ENCODE measurements at regions not wholly inside any gene's neighbourhood (a gene's known extent, or its start where the extent isn't known, plus 50 kb on each side); places are given as distances from the start of the nearest gene placed in this dataset.

- no peak for DNase-seq
Measured at GRCh38 chr1:4598561-4598960, 55.8 kb upstream of the AJAP1 start.

- no peak for DNase-seq
Measured at GRCh38 chr1:4599521-4599920, 54.9 kb upstream of the AJAP1 start.

- no peak for DNase-seq
Measured at GRCh38 chr1:4599951-4600481, 54.4 kb upstream of the AJAP1 start.

GRCh38 chr1:4600615-4601460, 53.6 kb upstream of the AJAP1 start:
- no peak for DNase-seq

- DNase-seq = no peak
Measured at GRCh38 chr1:4601941-4602340, 52.5 kb upstream of the AJAP1 start.

- no peak for DNase-seq
Measured at GRCh38 chr1:4602462-4603294, 51.7 kb upstream of the AJAP1 start.

GRCh38 chr1:4603295-4604110, 50.9 kb upstream of the AJAP1 start:
- DNase-seq = no peak

All from midbrain (tissue), 1 donor.